ENCODE measurements at regions not wholly inside any gene's neighbourhood (a gene's known extent, or its start where the extent isn't known, plus 50 kb on each side); places are given as distances from the start of the nearest gene placed in this dataset.

DNA sequence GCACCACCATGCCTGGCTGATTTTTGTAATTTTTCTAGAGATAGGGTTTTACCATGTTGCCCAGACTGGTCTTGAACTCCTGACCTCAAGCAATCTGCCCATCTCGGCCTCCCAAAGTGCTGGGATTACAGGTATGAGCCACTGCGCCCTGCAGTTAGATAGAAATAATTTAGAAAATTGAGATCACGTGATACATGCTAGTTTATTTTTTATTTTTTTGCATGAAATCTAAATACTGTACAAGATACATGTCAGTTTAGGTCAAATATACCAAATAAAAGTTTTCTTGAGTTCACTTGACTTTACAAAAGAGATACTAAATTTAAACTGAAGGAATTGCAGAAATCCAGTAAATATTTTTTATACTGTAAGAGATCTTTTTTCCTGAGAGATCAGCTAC is 304.2 kb downstream of the YTHDC2 start:
- Histone ChIP-seq H3K36me3 (no peaks in the 10 kb centered on the region), H3K27me3 (no peaks in the 10 kb centered on the region), H3K4me3 (no peak overlapping the region), H3K9me3 (ENCODE audit: low read depth) (no peaks in the 10 kb centered on the region), H3K4me1 (ENCODE audit: low read depth) (no peaks in the 10 kb centered on the region), H3K27ac (no peak overlapping the region)
- DNase-seq (ENCODE audit: low read depth in 1 of 2, low spot score in 1 of 2): no peak
- TF ChIP-seq CTCF (IDR thresholded peaks at IDR 0.05; ENCODE audit: low read depth, low read length): no peak

- Histone ChIP-seq H3K4me3 (no peak overlapping the region), H3K9me3 (ENCODE audit: low read depth) (no peaks in the 10 kb centered on the region), H3K4me1 (ENCODE audit: low read depth) (no peaks in the 10 kb centered on the region), H3K27me3 (no peaks in the 10 kb centered on the region), H3K36me3 (no peaks in the 10 kb centered on the region), H3K27ac (no peak overlapping the region)
- DNase-seq (ENCODE audit: low read depth in 1 of 2, low spot score in 1 of 2): no peak
- no peak for TF ChIP-seq CTCF (IDR thresholded peaks at IDR 0.05; ENCODE audit: low read depth, low read length)
Observed at GRCh38 chr5:113823696-113824095, 310.2 kb downstream of the YTHDC2 start.

GRCh38 chr5:113824307-113824706 is 310.8 kb downstream of the YTHDC2 start:
- Histone ChIP-seq H3K27me3 (no peaks in the 10 kb centered on the region), H3K27ac (no peak overlapping the region), H3K4me3 (no peak overlapping the region), H3K9me3 (ENCODE audit: low read depth) (no peaks in the 10 kb centered on the region), H3K4me1 (ENCODE audit: low read depth) (no peaks in the 10 kb centered on the region), H3K36me3 (no peaks in the 10 kb centered on the region)
- no peak for TF ChIP-seq CTCF (IDR thresholded peaks at IDR 0.05; ENCODE audit: low read depth, low read length)
- DNase-seq (ENCODE audit: low read depth in 1 of 2, low spot score in 1 of 2): no peak

DNA sequence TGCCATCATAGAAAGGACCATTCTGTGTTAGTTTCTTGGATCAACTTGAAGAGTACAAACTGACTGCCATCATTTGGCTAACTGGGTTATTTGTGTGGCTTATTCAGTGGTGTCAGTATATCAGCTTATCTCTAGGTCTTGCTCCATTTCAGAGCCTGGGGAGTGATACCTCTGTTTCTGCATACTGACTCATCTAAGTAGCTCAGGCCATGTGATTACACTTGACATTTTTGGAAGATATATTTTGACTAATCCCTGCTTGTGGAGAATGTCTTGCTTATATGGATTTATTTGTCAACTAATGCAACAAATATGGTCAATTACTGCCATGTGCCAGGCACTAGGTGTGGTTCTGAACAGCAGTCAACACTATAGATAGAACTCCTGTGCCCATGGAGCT is 311.7 kb downstream of the YTHDC2 start:
- Histone ChIP-seq H3K36me3 (no peaks in the 10 kb centered on the region), H3K27me3 (no peaks in the 10 kb centered on the region), H3K4me3 (no peak overlapping the region), H3K9me3 (ENCODE audit: low read depth) (no peaks in the 10 kb centered on the region), H3K27ac (no peak overlapping the region), H3K4me1 (ENCODE audit: low read depth) (no peaks in the 10 kb centered on the region)
- no peak for DNase-seq (ENCODE audit: low read depth in 1 of 2, low spot score in 1 of 2)
- TF ChIP-seq CTCF (IDR thresholded peaks at IDR 0.05; ENCODE audit: low read depth, low read length): no peak

DNA sequence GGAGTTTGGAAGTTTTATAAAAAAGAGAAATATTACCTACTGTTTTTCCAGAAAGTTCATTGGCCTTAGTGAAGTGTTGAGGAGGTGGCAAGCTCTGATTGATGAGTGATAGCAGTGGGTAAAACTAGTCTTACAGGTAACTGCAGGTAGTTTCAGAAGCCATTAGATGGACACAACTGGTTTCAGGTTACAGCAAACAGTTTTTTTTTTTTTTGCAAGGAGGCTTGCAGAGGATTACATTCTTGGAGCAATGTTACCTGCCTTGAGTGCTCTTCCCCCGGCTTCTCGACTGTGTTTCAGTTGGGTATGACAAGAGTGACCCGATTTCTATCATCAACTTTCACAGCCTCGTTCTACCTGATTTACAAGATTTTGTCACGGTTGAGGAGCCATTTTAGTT is 333.4 kb downstream of the YTHDC2 start:
- TF ChIP-seq CTCF (IDR thresholded peaks at IDR 0.05; ENCODE audit: low read depth, low read length): no peak
- no peak for DNase-seq (ENCODE audit: low read depth in 1 of 2, low spot score in 1 of 2)

DNA sequence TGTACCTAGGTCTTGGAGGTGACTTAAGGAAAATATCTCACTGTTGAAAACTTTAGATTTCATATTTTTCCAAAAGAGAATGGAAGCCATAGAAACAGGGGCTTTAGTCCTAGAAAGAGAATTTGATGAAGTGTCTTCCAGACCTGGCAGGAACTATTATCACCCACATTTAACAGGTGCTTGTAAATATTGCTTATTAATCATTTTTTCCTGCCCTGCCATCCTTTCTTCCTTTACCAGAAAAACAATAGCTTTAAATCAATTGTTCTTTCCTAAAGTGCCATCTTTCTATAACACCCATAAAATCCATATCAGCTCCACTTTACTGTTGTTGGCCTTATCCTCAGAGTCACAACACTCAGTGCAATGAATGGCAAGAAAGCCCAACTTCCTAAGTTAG is 350.9 kb downstream of the YTHDC2 start:
- no peak overlapping the region for H3K4me3 ChIP-seq
- no peaks in the 10 kb centered on the region for H3K4me1 ChIP-seq (ENCODE audit: low read depth)
- no peak for TF ChIP-seq CTCF (IDR thresholded peaks at IDR 0.05; ENCODE audit: low read depth, low read length)
- H3K36me3 ChIP-seq: no peaks in the 10 kb centered on the region
- H3K27ac ChIP-seq: no peak overlapping the region
- DNase-seq (ENCODE audit: low read depth in 1 of 2, low spot score in 1 of 2): no peak
- H3K27me3 ChIP-seq: no peaks in the 10 kb centered on the region
- H3K9me3 ChIP-seq (ENCODE audit: low read depth): no peaks in the 10 kb centered on the region

More for the DNA sequence above, 333.4 kb downstream of the YTHDC2 start:
- no peak overlapping the region for H3K4me3 ChIP-seq
- no peaks in the 10 kb centered on the region for H3K4me1 ChIP-seq (ENCODE audit: low read depth)
- no peaks in the 10 kb centered on the region for H3K9me3 ChIP-seq (ENCODE audit: low read depth)
- H3K36me3 ChIP-seq: no peaks in the 10 kb centered on the region
- no peak overlapping the region for H3K27ac ChIP-seq
- H3K27me3 ChIP-seq: no peaks in the 10 kb centered on the region
